NCI-H2029 treated with DMSO at 0.1 percent for 48 hours (cell line): ENCODE measurements at regions not wholly inside any gene's neighbourhood (a gene's known extent, or its start where the extent isn't known, plus 50 kb on each side); places are given as distances from the start of the nearest gene placed in this dataset.

Source experiments
- DNase-seq: peaks from one replicate; lab custom pipeline; 2025; lab: John Stamatoyannopoulos, UW

GRCh38 chr2:62565309-62565908 is 59.4 kb upstream of the TMEM17 start:
- no peak for DNase-seq

- no peak for DNase-seq
These were observed 58.6 kb upstream of the TMEM17 start for GRCh38 chr2:62564380-62565137.

- DNase-seq, result no peak
These were observed 55.6 kb upstream of the TMEM17 start for GRCh38 chr2:62561586-62561985.

GRCh38 chr2:62559582-62559981 is 53.6 kb upstream of the TMEM17 start:
- no peak for DNase-seq

- DNase-seq, result no peak
These were observed 52.7 kb upstream of the TMEM17 start for GRCh38 chr2:62558743-62559142.

- DNase-seq, result no peak
These were observed 50.1 kb upstream of the TMEM17 start for GRCh38 chr2:62556086-62556485.
